ENCODE measurements at regions not wholly inside any gene's neighbourhood (a gene's known extent, or its start where the extent isn't known, plus 50 kb on each side); places are given as distances from the start of the nearest gene placed in this dataset.

GRCh38 chr5:17727098-17727497 is 92.8 kb downstream of the TAF11L14 start:
- TF ChIP-seq ZFX (CRISPR knock-in tag; IDR thresholded peaks at IDR 0.05; ENCODE audit: low read depth) (no peak), TRIM24 (CRISPR knock-in tag; IDR thresholded peaks at IDR 0.05) (no peak), TCF7 (IDR thresholded peaks at IDR 0.05; ENCODE audit: low read depth) (no peak), ZNF777 (CRISPR knock-in tag; IDR thresholded peaks at IDR 0.05) (no peak), PTBP1 (IDR thresholded peaks at IDR 0.05; ENCODE audit: low read depth, low read length, poor library complexity, severe bottlenecking) (no peak), POLR2AphosphoS5 (IDR thresholded peaks at IDR 0.05; ENCODE audit: low read depth, low read length) (no peak), ZBTB40 (IDR thresholded peaks at IDR 0.05) (no peak), ZBTB40 (CRISPR knock-in tag; IDR thresholded peaks at IDR 0.05) (no peak), ZC3H4 (CRISPR knock-in tag; IDR thresholded peaks at IDR 0.05; ENCODE audit: borderline replicate concordance) (no peak), KAT7 (CRISPR knock-in tag; IDR thresholded peaks at IDR 0.05; ENCODE audit: borderline replicate concordance) (no peak), ZNF441 (CRISPR knock-in tag; IDR thresholded peaks at IDR 0.05; ENCODE audit: borderline replicate concordance) (no peak)
- TF ChIP-seq, protein P1, sequence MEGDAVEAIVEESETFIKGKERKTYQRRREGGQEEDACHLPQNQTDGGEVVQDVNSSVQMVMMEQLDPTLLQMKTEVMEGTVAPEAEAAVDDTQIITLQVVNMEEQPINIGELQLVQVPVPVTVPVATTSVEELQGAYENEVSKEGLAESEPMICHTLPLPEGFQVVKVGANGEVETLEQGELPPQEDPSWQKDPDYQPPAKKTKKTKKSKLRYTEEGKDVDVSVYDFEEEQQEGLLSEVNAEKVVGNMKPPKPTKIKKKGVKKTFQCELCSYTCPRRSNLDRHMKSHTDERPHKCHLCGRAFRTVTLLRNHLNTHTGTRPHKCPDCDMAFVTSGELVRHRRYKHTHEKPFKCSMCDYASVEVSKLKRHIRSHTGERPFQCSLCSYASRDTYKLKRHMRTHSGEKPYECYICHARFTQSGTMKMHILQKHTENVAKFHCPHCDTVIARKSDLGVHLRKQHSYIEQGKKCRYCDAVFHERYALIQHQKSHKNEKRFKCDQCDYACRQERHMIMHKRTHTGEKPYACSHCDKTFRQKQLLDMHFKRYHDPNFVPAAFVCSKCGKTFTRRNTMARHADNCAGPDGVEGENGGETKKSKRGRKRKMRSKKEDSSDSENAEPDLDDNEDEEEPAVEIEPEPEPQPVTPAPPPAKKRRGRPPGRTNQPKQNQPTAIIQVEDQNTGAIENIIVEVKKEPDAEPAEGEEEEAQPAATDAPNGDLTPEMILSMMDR (CRISPR knock-in tag; IDR thresholded peaks at IDR 0.05): no peak
- TF ChIP-seq, protein P2, sequence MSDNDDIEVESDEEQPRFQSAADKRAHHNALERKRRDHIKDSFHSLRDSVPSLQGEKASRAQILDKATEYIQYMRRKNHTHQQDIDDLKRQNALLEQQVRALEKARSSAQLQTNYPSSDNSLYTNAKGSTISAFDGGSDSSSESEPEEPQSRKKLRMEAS (IDR thresholded peaks at IDR 0.05): no peak
- TF ChIP-seq, protein P3, sequence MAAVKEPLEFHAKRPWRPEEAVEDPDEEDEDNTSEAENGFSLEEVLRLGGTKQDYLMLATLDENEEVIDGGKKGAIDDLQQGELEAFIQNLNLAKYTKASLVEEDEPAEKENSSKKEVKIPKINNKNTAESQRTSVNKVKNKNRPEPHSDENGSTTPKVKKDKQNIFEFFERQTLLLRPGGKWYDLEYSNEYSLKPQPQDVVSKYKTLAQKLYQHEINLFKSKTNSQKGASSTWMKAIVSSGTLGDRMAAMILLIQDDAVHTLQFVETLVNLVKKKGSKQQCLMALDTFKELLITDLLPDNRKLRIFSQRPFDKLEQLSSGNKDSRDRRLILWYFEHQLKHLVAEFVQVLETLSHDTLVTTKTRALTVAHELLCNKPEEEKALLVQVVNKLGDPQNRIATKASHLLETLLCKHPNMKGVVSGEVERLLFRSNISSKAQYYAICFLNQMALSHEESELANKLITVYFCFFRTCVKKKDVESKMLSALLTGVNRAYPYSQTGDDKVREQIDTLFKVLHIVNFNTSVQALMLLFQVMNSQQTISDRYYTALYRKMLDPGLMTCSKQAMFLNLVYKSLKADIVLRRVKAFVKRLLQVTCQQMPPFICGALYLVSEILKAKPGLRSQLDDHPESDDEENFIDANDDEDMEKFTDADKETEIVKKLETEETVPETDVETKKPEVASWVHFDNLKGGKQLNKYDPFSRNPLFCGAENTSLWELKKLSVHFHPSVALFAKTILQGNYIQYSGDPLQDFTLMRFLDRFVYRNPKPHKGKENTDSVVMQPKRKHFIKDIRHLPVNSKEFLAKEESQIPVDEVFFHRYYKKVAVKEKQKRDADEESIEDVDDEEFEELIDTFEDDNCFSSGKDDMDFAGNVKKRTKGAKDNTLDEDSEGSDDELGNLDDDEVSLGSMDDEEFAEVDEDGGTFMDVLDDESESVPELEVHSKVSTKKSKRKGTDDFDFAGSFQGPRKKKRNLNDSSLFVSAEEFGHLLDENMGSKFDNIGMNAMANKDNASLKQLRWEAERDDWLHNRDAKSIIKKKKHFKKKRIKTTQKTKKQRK (IDR thresholded peaks at IDR 0.05; ENCODE audit: low read length): no peak

Measured in HepG2 (cell line).